SH-SY5Y (cell line): ENCODE measurements at regions not wholly inside any gene's neighbourhood (a gene's known extent, or its start where the extent isn't known, plus 50 kb on each side); places are given as distances from the start of the nearest gene placed in this dataset.

Experiments
- GATA2 ChIP-seq: IDR thresholded peaks from 2 replicates; pipeline ENCODE4 v1.6.1; 2011; ENCODE audit warnings: mild to moderate bottlenecking, low read depth, low read length
- GATA3 ChIP-seq: IDR thresholded peaks from 2 replicates; pipeline ENCODE4 v1.6.1; 2011; ENCODE audit warnings: low read depth, mild to moderate bottlenecking, low read length, moderate library complexity

- TF ChIP-seq GATA2 (no peak), GATA3 (no peak)
Measured at GRCh38 chr7:50228148-50228547, 76.4 kb upstream of the IKZF1 start.
